ENCODE measurements at regions not wholly inside any gene's neighbourhood (a gene's known extent, or its start where the extent isn't known, plus 50 kb on each side); places are given as distances from the start of the nearest gene placed in this dataset.
A peak's percentile ranks its signal among the peaks of the same experiment; 100 is the strongest.

GRCh38 chr18:44630118-44630517, 50.6 kb upstream of the SETBP1 start:
- H3K27me3 Mint-ChIP-seq (ENCODE audit: low read depth) = peaks cover 4% of the 10 kb centered on the region
- no peaks in the 10 kb centered on the region for H3K9me3 Mint-ChIP-seq
- H3K4me3 Mint-ChIP-seq = no peak overlapping the region
- no peaks in the 10 kb centered on the region for H3K36me3 Mint-ChIP-seq (ENCODE audit: insufficient read depth)
- peak in 1 of 2 donors; percentile 30 for ATAC-seq
- no peaks in the 10 kb centered on the region for H3K4me1 Mint-ChIP-seq (ENCODE audit: low read depth)
- DNase-seq = no peak

Data from activated T-cell treated with anti-CD3 and anti-CD28 coated beads, Interleukin-2, amount 50 U/mL, for 4 hours (primary cell).